Nephron progenitor cell (in vitro differentiated cells): ENCODE measurements at regions not wholly inside any gene's neighbourhood (a gene's known extent, or its start where the extent isn't known, plus 50 kb on each side); places are given as distances from the start of the nearest gene placed in this dataset.

Source experiments
- DNase-seq: peaks from one replicate; pipeline ENCODE4 v3.0.0; 2021
- H3K27ac Mint-ChIP-seq: 2 replicates; pipeline ENCODE4 v1.8.0; 2021; ENCODE audit warnings: mild to moderate bottlenecking, moderate library complexity, mixed read lengths
- H3K27me3 Mint-ChIP-seq: 2 replicates; pipeline ENCODE4 v1.8.0; 2021; ENCODE audit warnings: mild to moderate bottlenecking, low read depth, mixed read lengths; ENCODE audit not compliant: poor library complexity
- H3K36me3 Mint-ChIP-seq: 2 replicates; pipeline ENCODE4 v1.8.0; 2021; ENCODE audit warnings: low read depth, mixed read lengths
- H3K4me1 Mint-ChIP-seq: 2 replicates; pipeline ENCODE4 v1.8.0; 2021; ENCODE audit warnings: mixed read lengths
- H3K4me3 Mint-ChIP-seq: 2 replicates; pipeline ENCODE4 v1.8.0; 2021; ENCODE audit warnings: mild to moderate bottlenecking, moderate library complexity, mixed read lengths
- H3K9me3 Mint-ChIP-seq: 2 replicates; pipeline ENCODE4 v1.8.0; 2021; ENCODE audit warnings: mild to moderate bottlenecking, moderate library complexity, mixed read lengths
- CTCF ChIP-seq: fragments of 200-600 bp; sonication (generic); IDR thresholded peaks from 2 replicates; pipeline ENCODE4 v1.5.0; 2021; ENCODE audit warnings: antibody characterized with exemption

GRCh38 chr5:180411948-180412347 is 58.8 kb upstream of the GFPT2 start:
- Mint-ChIP-seq H3K4me1 (no peaks in the 10 kb centered on the region), H3K9me3 (peaks cover 25% of the 10 kb centered on the region), H3K36me3 (no peaks in the 10 kb centered on the region), H3K4me3 (no peak overlapping the region), H3K27ac (no peak overlapping the region), H3K27me3 (peaks cover 5% of the 10 kb centered on the region)
- no peak for DNase-seq
- no peak for TF ChIP-seq CTCF

GRCh38 chr5:180414176-180414575 is 61.0 kb upstream of the GFPT2 start:
- Mint-ChIP-seq H3K27me3 (peaks cover 5% of the 10 kb centered on the region), H3K36me3 (no peaks in the 10 kb centered on the region), H3K27ac (no peak overlapping the region), H3K4me3 (no peak overlapping the region), H3K4me1 (no peaks in the 10 kb centered on the region), H3K9me3 (peaks cover 25% of the 10 kb centered on the region)
- TF ChIP-seq CTCF: no peak
- no peak for DNase-seq

GRCh38 chr5:180421672-180422071 is 68.5 kb upstream of the GFPT2 start:
- H3K4me1 Mint-ChIP-seq: peaks cover 8% of the 10 kb centered on the region
- H3K9me3 Mint-ChIP-seq: peaks cover under 1% of the 10 kb centered on the region
- no peaks in the 10 kb centered on the region for H3K36me3 Mint-ChIP-seq
- peaks cover 4% of the 10 kb centered on the region for H3K27me3 Mint-ChIP-seq
- peak overlapping the region; percentile 68 for H3K27ac Mint-ChIP-seq
- H3K4me3 Mint-ChIP-seq: no peak overlapping the region
- no peak for DNase-seq
- no peak for TF ChIP-seq CTCF

DNA sequence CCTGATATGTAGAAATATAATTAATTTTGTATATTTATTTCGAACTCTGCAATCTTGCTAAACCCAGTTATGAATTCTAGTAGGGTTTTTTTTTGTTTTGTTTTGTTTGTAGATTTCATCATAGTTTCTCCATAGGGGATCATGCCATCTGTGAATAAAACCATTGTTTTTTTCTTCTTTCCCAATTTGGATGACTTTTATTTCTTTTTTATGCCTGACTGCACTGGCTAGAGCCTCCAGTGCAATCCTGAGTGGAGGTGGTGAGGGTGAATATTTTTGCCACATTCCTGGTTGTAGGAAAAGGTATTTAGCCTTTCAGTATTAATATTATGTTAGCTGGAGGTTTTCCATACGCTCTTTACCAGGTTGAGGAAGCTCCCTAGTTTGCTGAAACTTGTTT is 70.0 kb upstream of the GFPT2 start:
- Mint-ChIP-seq H3K9me3 (peaks cover 6% of the 10 kb centered on the region), H3K4me1 (peaks cover 8% of the 10 kb centered on the region), H3K4me3 (no peak overlapping the region), H3K36me3 (no peaks in the 10 kb centered on the region), H3K27ac (no peak overlapping the region), H3K27me3 (peaks cover 4% of the 10 kb centered on the region)
- no peak for DNase-seq
- TF ChIP-seq CTCF: no peak

GRCh38 chr5:180423598-180423997 is 70.5 kb upstream of the GFPT2 start:
- H3K27ac Mint-ChIP-seq: peak overlapping the region; percentile 44

More at GRCh38 chr5:180423598-180423997, 70.5 kb upstream of the GFPT2 start:
- no peak for DNase-seq
- H3K9me3 Mint-ChIP-seq: peaks cover 6% of the 10 kb centered on the region
- H3K4me3 Mint-ChIP-seq: no peak overlapping the region
- peaks cover 8% of the 10 kb centered on the region for H3K4me1 Mint-ChIP-seq
- TF ChIP-seq CTCF: no peak
- no peaks in the 10 kb centered on the region for H3K36me3 Mint-ChIP-seq
- peaks cover 4% of the 10 kb centered on the region for H3K27me3 Mint-ChIP-seq
